IPS DF 4.7 (cell line): ENCODE measurements at regions not wholly inside any gene's neighbourhood (a gene's known extent, or its start where the extent isn't known, plus 50 kb on each side); places are given as distances from the start of the nearest gene placed in this dataset.
A peak's percentile ranks its signal among the peaks of the same experiment; 100 is the strongest.

Experiments
- DNase-seq: peaks from one replicate; pipeline ENCODE4 v3.0.0-alpha.2; 2013; ENCODE audit warnings: low spot score; ENCODE audit errors: extremely low read depth

GRCh38 chr2:146632707-146633106 lies 1212.1 kb upstream of the ACVR2A start:
- no peak for DNase-seq

- DNase-seq = no peak
These were observed 1220.2 kb upstream of the ACVR2A start for GRCh38 chr2:146624430-146625160.

GRCh38 chr2:146623771-146624170 lies 1221.1 kb upstream of the ACVR2A start:
- no peak for DNase-seq

DNA sequence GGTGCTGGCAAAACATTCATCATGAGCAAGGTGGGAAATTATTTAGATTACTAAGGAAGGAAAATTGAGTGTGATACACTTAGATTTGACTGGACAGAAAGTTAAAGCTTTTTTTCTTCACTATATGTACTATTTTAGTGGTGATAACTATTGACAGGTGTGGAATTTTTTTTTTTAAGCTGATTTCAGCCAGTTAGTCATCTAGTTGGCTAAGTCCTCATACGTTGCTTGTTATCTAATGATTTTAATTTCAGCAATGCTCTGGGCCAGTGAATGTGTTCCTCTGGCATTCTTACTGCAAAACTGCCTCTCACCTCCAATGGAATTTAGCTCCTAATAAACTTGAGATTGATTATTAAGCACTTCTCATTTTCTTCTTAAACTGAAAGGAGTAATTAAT lies 1223.2 kb upstream of the ACVR2A start:
- no peak for DNase-seq

GRCh38 chr2:146615778-146616177 lies 1229.1 kb upstream of the ACVR2A start:
- DNase-seq = no peak

- DNase-seq = no peak
These were observed 1236.3 kb upstream of the ACVR2A start for GRCh38 chr2:146608490-146608889.

GRCh38 chr2:146604521-146604920 lies 1240.3 kb upstream of the ACVR2A start:
- no peak for DNase-seq

DNA sequence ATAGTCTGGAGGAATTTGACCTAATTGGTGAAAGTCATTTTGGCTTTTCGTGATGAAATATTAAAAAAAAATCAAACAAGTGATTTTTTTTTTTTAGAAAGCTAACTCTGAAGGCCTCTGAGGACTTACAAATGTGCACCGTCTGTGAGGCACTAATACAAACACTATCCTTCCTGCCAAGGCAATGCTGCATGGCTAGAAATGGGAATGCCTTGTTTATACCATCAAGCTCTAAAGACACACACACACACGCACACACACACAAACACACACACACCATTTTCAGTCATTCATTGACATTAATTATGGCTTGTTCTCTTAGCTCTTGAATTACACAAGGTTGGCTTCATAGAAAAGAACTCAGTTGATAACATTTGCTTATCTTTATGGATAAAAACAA lies 1242.0 kb upstream of the ACVR2A start:
- DNase-seq = no peak

GRCh38 chr2:146602383-146602782 lies 1242.4 kb upstream of the ACVR2A start:
- DNase-seq = no peak

DNA sequence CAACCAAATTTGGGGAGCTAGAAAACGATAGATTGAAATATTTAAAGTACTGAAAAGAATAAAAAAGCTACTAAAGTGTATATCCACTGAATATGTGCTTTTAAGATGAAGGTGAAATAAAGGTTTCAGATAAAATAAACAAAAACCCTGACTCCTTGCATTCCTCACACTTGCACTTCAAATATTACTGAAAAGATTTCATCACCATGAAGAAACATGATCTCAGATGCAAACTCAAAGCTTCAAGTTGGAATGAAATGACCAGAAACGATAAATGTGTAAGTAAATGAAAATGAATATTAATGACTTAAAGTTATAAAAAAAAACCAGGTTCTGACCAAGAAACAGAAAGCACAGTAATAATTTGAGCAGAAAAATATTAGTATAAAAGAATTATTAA lies 1246.0 kb upstream of the ACVR2A start:
- no peak for DNase-seq

DNA sequence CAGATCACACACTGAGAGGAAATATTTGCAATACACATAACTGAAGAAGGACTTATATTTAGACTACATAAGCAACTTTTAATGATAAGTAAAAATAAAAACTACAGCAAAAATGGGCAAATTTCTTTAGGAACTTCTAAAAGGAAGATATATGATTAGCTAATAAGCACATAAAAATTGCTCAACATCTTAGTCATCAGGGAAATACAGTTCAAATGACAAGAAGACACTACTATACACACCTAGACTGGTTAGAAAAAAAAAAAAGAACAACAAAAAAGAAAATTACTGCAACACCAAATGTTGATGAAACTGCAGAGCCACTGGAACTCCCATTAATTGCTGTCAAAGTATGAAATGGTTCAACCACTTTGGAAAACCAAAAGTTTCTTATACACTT lies 1247.5 kb upstream of the ACVR2A start:
- DNase-seq = no peak

DNA sequence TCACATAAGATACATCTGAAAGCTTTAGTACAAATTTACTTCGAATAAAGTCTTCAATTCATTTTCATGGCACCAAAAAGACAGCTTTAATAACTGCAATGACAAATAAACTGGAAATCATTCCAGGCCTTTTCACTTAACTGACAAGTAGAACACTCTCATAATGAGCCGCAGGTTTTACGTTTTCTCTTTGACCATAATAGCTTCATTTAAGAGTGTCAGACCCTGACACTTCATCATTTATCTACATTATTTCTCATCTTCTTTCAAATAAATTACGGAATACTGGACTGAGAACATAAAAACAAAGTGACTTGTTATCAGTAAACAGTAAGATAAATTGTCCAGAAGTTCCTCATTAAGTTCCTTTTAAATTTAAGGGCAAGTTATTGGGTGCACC lies 1252.9 kb upstream of the ACVR2A start:
- DNase-seq = no peak

DNA sequence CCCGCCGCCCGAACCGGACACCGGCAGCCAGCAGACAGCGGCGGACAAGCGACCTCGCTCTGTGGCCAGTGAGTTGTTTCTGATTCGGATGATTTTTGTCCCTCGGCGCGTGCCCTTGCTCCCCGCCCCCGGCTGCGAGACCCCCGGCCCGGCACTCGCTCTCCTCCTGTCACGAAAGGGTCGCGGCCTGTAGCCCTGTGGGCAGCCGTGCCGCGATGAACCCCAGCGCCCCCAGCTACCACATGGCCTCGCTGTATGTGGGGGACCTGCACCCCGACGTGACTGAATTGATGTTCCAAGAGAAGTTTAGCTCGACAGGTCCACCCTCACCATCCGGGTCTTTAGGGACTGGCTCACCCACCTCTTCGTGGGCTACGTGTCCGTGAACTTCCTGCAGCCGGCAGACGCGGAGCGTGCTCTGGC lies 1257.5 kb upstream of the ACVR2A start:
- no peak for DNase-seq

GRCh38 chr2:146584316-146584715 lies 1260.5 kb upstream of the ACVR2A start:
- no peak for DNase-seq

DNA sequence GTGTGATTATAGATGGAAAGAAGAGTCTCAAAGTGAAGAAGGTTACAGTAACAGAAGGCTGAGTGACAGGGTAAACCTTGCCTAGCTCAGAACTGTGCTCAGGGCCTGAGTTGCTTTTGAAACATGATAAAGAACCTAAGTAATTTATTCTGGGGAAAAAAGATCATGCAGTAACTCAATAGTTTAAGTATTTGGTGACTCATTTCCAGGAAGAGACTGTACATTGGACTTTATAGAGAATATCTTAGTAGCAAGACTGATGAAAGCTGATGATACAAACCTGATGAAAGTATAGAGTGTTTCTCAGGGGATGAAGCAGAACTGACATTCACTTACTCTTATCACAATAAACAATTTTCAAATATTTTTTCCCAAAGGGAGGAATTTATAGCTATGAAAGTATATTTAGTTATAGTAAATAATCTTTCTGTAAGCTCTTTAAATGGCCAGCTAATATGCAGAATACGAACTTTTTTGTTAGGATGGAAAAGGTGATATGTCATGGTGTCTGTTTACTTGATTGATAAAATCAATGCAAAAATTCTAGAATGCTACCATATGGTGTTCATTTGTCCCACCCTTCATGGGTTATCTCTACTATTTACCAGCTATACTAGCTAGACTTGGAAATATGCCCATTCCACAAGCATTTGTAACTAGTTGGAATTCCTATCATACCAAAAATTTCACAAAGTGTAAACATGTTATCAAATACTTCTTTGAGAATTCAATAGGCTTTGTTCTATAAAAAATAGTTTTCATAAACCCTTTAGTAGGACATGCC lies 1265.5 kb upstream of the ACVR2A start:
- DNase-seq = no peak

DNA sequence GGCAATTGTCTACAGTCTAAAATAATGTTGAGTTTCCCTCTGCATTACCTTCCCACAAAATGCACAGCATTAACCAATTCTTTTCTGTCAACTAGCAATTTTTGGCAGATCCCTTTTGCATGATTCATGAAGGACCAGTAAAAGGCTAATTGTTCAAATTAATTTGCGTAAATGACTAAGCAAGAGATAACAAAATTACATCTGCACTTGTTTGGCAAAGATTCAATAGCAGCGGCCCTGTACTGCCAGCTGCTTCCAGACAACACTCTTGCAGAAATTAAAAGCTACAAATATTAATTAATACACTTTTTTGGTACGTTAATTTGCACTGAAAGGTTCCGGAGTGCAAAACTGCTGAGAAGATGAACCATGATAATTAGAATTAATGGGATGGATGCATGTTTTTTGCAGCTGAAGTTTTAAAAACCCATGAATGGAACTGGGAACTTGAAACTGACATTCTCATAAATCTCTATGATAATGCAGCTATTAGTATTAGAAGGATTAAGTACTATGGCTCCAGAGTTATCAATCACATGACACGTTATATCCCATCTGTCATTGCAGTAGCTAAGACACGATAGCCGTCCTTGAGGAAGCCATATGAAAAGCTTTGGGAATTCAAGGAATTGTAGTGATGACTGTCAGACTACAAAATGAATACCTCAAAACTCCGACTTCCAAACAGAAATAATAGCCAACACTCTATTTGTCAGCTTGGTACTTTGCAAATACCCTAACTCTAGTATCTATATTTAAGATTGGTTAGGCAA lies 1268.3 kb upstream of the ACVR2A start:
- no peak for DNase-seq

- no peak for DNase-seq
These were observed 1272.2 kb upstream of the ACVR2A start for GRCh38 chr2:146572598-146572997.

GRCh38 chr2:146561996-146562395 lies 1282.8 kb upstream of the ACVR2A start:
- no peak for DNase-seq

- no peak for DNase-seq
These were observed 1297.6 kb upstream of the ACVR2A start for GRCh38 chr2:146547236-146547635.

- DNase-seq = no peak
These were observed 1300.1 kb upstream of the ACVR2A start for GRCh38 chr2:146544701-146545100.

- no peak for DNase-seq
These were observed 1302.9 kb upstream of the ACVR2A start for GRCh38 chr2:146541896-146542295.

DNA sequence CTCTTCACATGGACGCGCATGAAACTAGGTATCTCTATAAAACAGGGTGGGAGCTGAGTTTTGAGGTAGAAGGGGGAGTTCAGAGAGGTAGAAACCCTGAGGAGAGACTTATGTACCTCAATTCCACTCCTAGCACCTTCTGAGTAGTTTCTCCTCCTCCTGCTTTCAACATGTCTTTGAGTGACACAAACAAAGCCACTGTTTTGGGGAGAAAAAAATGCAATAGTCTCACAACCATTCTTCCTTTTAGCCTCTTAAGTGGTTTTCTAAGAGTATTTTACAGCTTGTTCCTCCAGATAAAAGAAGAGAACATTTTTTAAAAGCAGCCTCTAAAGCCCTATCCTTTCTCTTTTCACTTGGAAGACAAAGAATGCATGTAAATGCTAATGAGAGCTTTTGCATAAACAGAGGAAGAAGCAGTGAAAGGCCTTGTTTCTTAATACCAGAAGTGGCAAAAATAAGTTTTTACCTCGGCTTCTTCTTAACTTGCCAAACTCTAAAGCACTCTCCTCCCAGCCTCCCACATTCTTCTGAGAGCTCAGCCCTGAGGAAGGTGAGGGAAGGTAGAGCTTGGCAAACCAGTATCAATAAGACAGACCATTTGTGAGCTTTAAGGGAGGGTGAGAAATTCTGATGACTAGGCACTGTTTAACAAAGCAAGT lies 1304.4 kb upstream of the ACVR2A start:
- DNase-seq = peak; percentile 89
